Testis (tissue), 2 donors: ENCODE measurements at regions not wholly inside any gene's neighbourhood (a gene's known extent, or its start where the extent isn't known, plus 50 kb on each side); places are given as distances from the start of the nearest gene placed in this dataset.

Experiments
- POLR2A ChIP-seq: fragments of 450-650 bp; IDR thresholded peaks from one replicate; pipeline ENCODE4 v1.6.1; 2017; ENCODE audit warnings: antibody characterized with exemption, mild to moderate bottlenecking, moderate library complexity
- TF ChIP-seq, protein P1 (sequence below), 3 experiments: fragments of 450-650 bp in 2 of 3; fragments of 200-600 bp in 1 of 3; sonication (generic) in 1 of 3; IDR thresholded peaks; one replicate each; pipeline ENCODE4 v1.5.1; 2016 to 2019; ENCODE audit warnings: antibody characterized with exemption in 3 of 3, mild to moderate bottlenecking in 2 of 3, moderate library complexity in 1 of 3

- TF ChIP-seq, protein P1, sequence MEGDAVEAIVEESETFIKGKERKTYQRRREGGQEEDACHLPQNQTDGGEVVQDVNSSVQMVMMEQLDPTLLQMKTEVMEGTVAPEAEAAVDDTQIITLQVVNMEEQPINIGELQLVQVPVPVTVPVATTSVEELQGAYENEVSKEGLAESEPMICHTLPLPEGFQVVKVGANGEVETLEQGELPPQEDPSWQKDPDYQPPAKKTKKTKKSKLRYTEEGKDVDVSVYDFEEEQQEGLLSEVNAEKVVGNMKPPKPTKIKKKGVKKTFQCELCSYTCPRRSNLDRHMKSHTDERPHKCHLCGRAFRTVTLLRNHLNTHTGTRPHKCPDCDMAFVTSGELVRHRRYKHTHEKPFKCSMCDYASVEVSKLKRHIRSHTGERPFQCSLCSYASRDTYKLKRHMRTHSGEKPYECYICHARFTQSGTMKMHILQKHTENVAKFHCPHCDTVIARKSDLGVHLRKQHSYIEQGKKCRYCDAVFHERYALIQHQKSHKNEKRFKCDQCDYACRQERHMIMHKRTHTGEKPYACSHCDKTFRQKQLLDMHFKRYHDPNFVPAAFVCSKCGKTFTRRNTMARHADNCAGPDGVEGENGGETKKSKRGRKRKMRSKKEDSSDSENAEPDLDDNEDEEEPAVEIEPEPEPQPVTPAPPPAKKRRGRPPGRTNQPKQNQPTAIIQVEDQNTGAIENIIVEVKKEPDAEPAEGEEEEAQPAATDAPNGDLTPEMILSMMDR (IDR thresholded peaks at IDR 0.05): no peak
- no peak for TF ChIP-seq POLR2A
Observed at GRCh38 chr4:138344054-138344453, 101.9 kb upstream of the SLC7A11 start.
